ENCODE measurements at regions not wholly inside any gene's neighbourhood (a gene's known extent, or its start where the extent isn't known, plus 50 kb on each side); places are given as distances from the start of the nearest gene placed in this dataset.

DNA sequence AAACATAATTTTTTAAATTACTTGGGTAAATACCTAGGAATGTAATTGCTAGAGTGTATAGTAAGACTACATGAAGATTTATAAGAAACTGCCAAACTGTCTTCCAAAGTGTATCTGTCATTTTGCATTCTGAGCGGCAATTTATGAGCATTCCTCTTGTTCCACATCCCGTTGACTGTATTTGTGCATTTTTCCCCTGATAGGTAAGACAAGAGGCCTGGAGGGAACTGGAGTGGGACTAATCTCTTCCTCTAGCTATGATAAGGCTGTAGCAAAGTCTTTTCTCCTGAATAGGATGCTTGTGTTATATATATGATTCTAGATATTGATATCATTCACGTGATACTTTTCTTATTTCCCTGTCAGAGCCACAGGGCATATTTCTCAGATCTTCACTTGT is 1557.5 kb downstream of the GRIK2 start:
- no peak for TF ChIP-seq GATA2 (IDR thresholded peaks at IDR 0.05; ENCODE audit: low read depth, low read length)
- TF ChIP-seq GATA3 (IDR thresholded peaks at IDR 0.05; ENCODE audit: low read depth, low read length): no peak

Measured in SH-SY5Y (cell line).